ENCODE measurements at regions not wholly inside any gene's neighbourhood (a gene's known extent, or its start where the extent isn't known, plus 50 kb on each side); places are given as distances from the start of the nearest gene placed in this dataset.

- Histone ChIP-seq H3K4me1 (peaks cover 0 to 1% (median 0%) of the 10 kb centered on the region in 12 donors), H3K27me3 (peaks cover 0 to 6% (median 0%) of the 10 kb centered on the region in 9 donors), H3K4me3 (no peak overlapping the region), H3K36me3 (no peaks in the 10 kb centered on the region), H3K9me3 (no peaks in the 10 kb centered on the region), H3K27ac (no peak overlapping the region)
- TF ChIP-seq POLR2A (IDR thresholded peaks at IDR 0.05): no peak
- TF ChIP-seq, protein P1, sequence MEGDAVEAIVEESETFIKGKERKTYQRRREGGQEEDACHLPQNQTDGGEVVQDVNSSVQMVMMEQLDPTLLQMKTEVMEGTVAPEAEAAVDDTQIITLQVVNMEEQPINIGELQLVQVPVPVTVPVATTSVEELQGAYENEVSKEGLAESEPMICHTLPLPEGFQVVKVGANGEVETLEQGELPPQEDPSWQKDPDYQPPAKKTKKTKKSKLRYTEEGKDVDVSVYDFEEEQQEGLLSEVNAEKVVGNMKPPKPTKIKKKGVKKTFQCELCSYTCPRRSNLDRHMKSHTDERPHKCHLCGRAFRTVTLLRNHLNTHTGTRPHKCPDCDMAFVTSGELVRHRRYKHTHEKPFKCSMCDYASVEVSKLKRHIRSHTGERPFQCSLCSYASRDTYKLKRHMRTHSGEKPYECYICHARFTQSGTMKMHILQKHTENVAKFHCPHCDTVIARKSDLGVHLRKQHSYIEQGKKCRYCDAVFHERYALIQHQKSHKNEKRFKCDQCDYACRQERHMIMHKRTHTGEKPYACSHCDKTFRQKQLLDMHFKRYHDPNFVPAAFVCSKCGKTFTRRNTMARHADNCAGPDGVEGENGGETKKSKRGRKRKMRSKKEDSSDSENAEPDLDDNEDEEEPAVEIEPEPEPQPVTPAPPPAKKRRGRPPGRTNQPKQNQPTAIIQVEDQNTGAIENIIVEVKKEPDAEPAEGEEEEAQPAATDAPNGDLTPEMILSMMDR (IDR thresholded peaks at IDR 0.05): no peak
- ATAC-seq: no peak
- DNase-seq: no peak
- WGBS, 4 donors: 29 to 55% (median 37%) methylated on average over 2 of the region's 2 CpGs
- intact Hi-C loops (cut with DNase I): no loop called here
These were observed 541.3 kb downstream of the OMA1 start for GRCh38 chr1:58005212-58005611.

DNA sequence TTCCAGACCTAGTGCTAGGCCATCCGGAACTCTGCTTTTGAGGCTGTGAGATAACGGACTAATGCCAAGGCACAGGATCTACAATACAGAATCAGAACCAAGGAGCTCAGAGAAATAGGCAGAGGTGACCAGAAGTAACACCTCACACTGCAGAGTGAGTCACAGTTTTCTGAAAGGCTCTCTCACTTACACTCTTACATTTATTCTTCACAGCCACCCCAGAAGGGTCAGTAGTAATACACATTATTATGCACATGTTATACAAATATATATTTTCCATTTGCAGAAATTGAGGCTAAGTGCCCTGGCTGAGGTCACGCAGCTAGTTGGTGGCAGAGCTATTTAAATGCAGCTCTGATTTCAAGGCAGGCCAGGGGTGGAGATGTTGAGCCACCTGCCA, 542.5 kb downstream of the OMA1 start:
- TF ChIP-seq, protein P1 (IDR thresholded peaks at IDR 0.05): no peak
- TF ChIP-seq POLR2A (IDR thresholded peaks at IDR 0.05): no peak
- 82 to 92% (median 86%) methylated on average over 3 of the region's 3 CpGs for WGBS, 4 donors
- H3K27ac ChIP-seq: no peak overlapping the region
- no peaks in the 10 kb centered on the region for H3K9me3 ChIP-seq
- peaks cover 0 to 4% (median 0%) of the 10 kb centered on the region in 12 donors for H3K4me1 ChIP-seq
- ATAC-seq (no peak), DNase-seq (no peak)
- intact Hi-C loops (cut with DNase I): no loop called here
- peaks cover 0 to 6% (median 0%) of the 10 kb centered on the region in 9 donors for H3K27me3 ChIP-seq
- H3K4me3 ChIP-seq: no peak overlapping the region
- no peaks in the 10 kb centered on the region for H3K36me3 ChIP-seq

GRCh38 chr1:58003059-58003458, 543.5 kb downstream of the OMA1 start:
- peaks cover 0 to 3% (median 0%) of the 10 kb centered on the region in 12 donors for H3K9me3 ChIP-seq
- no peaks in the 10 kb centered on the region for H3K36me3 ChIP-seq
- intact Hi-C loops (cut with DNase I): no loop called here
- peaks cover 0 to 4% (median 0%) of the 10 kb centered on the region in 12 donors for H3K4me1 ChIP-seq
- no peak overlapping the region for H3K4me3 ChIP-seq
- no peak for ATAC-seq
- no peak overlapping the region for H3K27ac ChIP-seq
- peaks cover 0 to 6% (median 0%) of the 10 kb centered on the region in 9 donors for H3K27me3 ChIP-seq
- no peak for DNase-seq
- TF ChIP-seq POLR2A (IDR thresholded peaks at IDR 0.05): no peak
- TF ChIP-seq, protein P1 (IDR thresholded peaks at IDR 0.05): no peak
- WGBS, 4 donors: 63 to 80% (median 76%) methylated on average over 3 of the region's 3 CpGs

DNA sequence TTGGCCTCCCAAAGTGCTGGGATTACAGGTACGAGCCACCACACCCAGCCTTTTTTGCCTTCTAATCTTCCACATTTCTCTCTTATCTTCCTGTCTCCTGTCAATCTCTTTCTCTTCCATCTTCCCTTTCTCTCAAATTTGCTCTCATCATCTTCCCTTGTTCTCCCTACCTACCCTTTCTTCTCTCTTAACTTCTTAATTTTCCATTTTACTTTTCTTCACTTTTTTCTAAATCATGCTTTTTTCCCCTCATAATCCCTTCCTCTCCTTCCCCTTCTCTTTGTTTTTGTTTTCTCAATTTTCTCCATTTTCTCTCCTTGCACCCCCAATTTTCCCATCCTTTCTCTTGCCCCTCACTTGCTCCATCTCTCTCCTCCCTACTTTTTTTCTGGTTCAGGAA, 545.7 kb downstream of the OMA1 start:
- intact Hi-C loops (cut with DNase I): no loop called here
- ATAC-seq: no peak
- Histone ChIP-seq H3K27ac (no peak overlapping the region), H3K9me3 (peaks cover 0 to 22% (median 5%) of the 10 kb centered on the region in 12 donors), H3K36me3 (no peaks in the 10 kb centered on the region), H3K4me3 (no peak overlapping the region), H3K27me3 (peaks cover 0 to 6% (median 0%) of the 10 kb centered on the region in 9 donors), H3K4me1 (peaks cover 0 to 4% (median 0%) of the 10 kb centered on the region in 12 donors)
- no peak for TF ChIP-seq POLR2A (IDR thresholded peaks at IDR 0.05)
- TF ChIP-seq, protein P1 (IDR thresholded peaks at IDR 0.05): no peak
- DNase-seq: no peak
- WGBS, 4 donors: 62 to 72% (median 65%) methylated on average over 1 of the region's 1 CpG
